AG10803 (cell line): ENCODE measurements at regions not wholly inside any gene's neighbourhood (a gene's known extent, or its start where the extent isn't known, plus 50 kb on each side); places are given as distances from the start of the nearest gene placed in this dataset.
A peak's percentile ranks its signal among the peaks of the same experiment; 100 is the strongest.

ENCODE experiments used
- DNase-seq: peaks from one replicate; pipeline ENCODE4 v3.0.0; 2010; ENCODE audit warnings: low read depth
- H3K4me3 ChIP-seq: 2 replicates; pipeline ENCODE4 v1.5.1; 2011; ENCODE audit warnings: mild to moderate bottlenecking, low read length, control low read depth
- TF ChIP-seq, protein P1 (sequence below): conservative IDR thresholded peaks from 2 replicates; pipeline ENCODE4 v1.5.1; 2011; ENCODE audit warnings: mild to moderate bottlenecking, low read length, control low read depth, inconsistent platforms

DNA sequence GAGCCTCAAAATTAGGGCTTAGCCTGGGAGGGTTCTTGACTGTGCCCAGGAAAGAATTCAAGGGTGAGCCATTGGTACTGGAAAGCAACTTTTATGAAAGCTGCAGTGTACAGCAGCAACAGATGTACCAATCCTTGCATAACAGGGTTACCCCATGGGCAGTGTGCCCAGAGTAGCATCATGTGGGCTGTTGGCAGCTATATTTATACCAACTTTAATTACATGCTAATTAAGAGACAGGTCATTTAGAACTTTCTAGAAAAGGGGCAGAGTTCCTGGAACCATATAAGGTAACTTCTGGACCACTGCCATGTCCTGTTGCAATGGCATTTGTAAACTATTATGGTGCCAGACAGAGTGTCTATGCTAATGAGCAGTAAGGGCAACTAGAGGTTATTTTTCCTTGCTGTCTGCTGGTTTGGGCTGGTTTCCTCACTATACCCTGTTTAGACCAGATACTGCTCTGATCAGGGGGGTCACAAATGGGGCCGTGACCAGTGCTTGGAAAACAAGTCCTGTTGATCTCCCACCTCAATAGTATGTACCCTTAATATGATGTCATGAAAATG, 1120.5 kb upstream of the RAG2 start:
- no peak for DNase-seq
- H3K4me3 ChIP-seq: no peak overlapping the region
- TF ChIP-seq, protein P1, sequence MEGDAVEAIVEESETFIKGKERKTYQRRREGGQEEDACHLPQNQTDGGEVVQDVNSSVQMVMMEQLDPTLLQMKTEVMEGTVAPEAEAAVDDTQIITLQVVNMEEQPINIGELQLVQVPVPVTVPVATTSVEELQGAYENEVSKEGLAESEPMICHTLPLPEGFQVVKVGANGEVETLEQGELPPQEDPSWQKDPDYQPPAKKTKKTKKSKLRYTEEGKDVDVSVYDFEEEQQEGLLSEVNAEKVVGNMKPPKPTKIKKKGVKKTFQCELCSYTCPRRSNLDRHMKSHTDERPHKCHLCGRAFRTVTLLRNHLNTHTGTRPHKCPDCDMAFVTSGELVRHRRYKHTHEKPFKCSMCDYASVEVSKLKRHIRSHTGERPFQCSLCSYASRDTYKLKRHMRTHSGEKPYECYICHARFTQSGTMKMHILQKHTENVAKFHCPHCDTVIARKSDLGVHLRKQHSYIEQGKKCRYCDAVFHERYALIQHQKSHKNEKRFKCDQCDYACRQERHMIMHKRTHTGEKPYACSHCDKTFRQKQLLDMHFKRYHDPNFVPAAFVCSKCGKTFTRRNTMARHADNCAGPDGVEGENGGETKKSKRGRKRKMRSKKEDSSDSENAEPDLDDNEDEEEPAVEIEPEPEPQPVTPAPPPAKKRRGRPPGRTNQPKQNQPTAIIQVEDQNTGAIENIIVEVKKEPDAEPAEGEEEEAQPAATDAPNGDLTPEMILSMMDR: no peak

DNA sequence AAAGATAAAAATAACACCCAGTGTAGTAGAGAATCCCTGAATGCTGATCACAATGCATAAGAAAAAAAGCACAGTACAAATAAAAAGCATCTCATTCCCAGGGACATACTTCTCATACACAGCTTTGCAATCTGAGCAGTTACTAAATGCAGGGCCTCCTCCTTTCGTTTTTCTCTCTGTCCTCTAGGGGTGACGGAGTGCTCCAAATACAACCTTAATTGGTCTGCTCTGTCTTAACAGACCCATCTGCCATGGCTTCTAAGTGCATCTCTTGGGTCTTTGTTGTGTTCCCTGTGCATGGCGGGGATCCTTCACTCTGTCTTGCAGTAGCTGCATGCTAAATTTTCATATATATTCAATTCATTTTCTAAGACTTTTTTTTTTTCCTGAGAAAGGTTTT, 1114.2 kb upstream of the RAG2 start:
- TF ChIP-seq, protein P1: no peak
- no peak overlapping the region for H3K4me3 ChIP-seq
- no peak for DNase-seq

DNA sequence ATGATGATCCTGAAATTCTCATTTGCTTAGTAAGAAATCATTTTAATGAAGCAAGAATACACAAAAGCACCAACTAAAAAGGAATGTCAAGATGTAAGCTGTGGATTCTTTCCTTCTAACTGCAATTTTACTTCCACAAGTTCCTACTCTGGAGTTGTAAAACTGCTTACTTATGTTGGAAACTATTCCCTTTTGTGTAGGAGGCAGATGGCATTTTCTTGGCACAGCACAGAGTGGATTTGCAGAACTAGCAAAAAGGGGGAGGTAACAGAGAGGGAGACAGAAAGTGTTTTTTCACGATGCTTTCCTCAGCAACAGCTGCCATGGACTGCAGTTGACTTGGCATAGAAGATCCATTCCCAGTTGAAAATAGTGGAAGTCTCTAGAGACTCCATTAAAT, 1112.0 kb upstream of the RAG2 start:
- H3K4me3 ChIP-seq: no peak overlapping the region
- TF ChIP-seq, protein P1: no peak
- DNase-seq: peak; percentile 26

DNA sequence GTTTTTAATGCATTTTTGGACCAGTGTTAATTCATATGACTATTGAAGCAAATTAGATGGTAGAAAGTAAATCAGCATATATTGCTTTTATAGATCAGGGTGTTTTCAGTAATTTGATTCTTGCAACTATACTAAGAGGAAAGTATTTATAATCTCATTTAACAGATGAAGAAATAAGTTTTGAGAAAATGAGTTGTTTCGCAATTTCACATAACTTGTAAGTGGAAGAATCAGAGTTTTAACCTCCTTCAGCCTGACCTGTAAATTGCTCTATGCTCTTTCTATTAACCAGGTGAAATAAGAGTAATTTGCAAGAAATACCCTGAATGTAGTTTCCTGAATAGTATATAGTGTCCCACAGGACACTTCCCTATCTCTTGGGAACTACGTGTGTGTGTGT, 1106.8 kb upstream of the RAG2 start:
- DNase-seq: no peak
- TF ChIP-seq, protein P1: no peak
- H3K4me3 ChIP-seq: no peak overlapping the region

DNA sequence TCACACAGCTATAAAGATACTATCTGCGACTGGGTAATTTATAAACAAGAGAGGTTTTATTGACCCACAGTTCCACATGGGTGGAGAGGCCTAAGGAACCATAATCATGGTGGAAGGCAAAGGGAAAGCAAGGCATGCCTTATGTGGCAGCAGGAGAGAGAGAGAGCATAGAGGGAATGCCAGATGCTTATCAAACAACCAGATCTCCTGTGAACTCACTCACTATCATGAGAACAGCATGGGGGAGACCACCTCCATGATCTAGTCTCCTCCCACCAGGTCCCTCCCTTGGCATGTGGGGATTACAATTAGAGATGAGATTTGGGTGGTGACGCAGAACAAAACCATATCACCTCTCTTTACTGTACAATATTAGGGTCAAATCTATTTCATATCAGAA, 1101.6 kb upstream of the RAG2 start:
- TF ChIP-seq, protein P1: no peak
- no peak overlapping the region for H3K4me3 ChIP-seq

DNA sequence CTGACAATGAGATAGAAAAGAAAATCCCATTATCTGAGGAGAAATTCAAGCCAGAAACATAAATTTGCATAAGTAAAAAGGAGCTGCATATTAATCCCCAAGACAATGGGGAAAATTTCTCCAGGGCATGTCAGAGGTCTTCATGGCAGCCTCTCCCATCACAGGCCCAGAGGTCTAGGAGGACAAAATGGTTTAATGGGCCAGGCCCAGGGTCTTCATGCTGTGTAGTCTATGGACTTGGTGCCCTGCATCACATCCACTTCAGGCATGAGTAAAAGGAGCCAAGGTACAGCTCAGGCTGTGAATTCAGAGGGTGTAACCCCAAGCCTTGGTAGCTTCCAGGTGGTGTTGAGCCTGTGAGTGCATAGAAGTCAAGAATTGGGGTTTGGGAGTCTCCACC, 1097.2 kb upstream of the RAG2 start:
- TF ChIP-seq, protein P1: no peak
- H3K4me3 ChIP-seq: no peak overlapping the region
- DNase-seq: no peak

More for the DNA sequence above, 1101.6 kb upstream of the RAG2 start:
- DNase-seq: no peak

DNA sequence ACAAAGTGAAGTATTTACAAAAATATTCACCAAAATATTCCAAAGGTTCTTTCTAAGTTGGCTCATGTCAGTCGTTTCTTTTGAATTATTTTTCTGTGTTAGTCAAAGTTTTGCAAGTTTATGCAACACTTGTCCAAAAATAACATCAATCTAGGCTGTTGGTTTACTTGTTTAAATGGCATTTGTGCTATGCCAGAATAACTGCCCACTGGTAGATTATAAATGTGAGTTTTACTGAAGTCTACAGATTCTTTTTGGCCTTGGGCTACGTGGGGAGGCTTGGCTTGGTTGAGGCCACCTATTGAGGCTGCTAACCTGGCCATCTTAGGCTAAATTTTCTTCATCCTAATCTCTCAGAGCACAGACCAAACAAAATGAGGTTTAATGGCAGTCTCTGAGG, 1091.9 kb upstream of the RAG2 start:
- no peak for DNase-seq
- H3K4me3 ChIP-seq: no peak overlapping the region
- TF ChIP-seq, protein P1: no peak
